Medulla oblongata (tissue), 1 donor: ENCODE measurements at regions not wholly inside any gene's neighbourhood (a gene's known extent, or its start where the extent isn't known, plus 50 kb on each side); places are given as distances from the start of the nearest gene placed in this dataset.

Experiments used
- DNase-seq: peaks from one replicate; pipeline ENCODE4 v3.0.0-alpha.2; 2015; ENCODE audit errors: extremely low spot score

- DNase-seq, result no peak
Observed at GRCh38 chr5:51034222-51034901, 348.9 kb upstream of the ISL1 start.

GRCh38 chr5:51039424-51040329 lies 343.6 kb upstream of the ISL1 start:
- no peak for DNase-seq

- DNase-seq, result no peak
Observed at GRCh38 chr5:51043745-51044144, 339.5 kb upstream of the ISL1 start.

GRCh38 chr5:51047369-51047768 lies 335.9 kb upstream of the ISL1 start:
- no peak for DNase-seq

GRCh38 chr5:51053361-51053760 lies 329.9 kb upstream of the ISL1 start:
- DNase-seq, result no peak

- DNase-seq, result no peak
Observed at GRCh38 chr5:51060953-51061352, 322.3 kb upstream of the ISL1 start.

GRCh38 chr5:51072937-51073336 lies 310.3 kb upstream of the ISL1 start:
- DNase-seq, result no peak

- DNase-seq, result no peak
Observed at GRCh38 chr5:51082741-51083140, 300.5 kb upstream of the ISL1 start.

GRCh38 chr5:51091816-51092215 lies 291.4 kb upstream of the ISL1 start:
- no peak for DNase-seq

GRCh38 chr5:51095486-51095885 lies 287.8 kb upstream of the ISL1 start:
- no peak for DNase-seq

- DNase-seq, result no peak
Observed at GRCh38 chr5:51096859-51097258, 286.4 kb upstream of the ISL1 start.

- DNase-seq, result no peak
Observed at GRCh38 chr5:51099173-51099853, 283.9 kb upstream of the ISL1 start.

- no peak for DNase-seq
Observed at GRCh38 chr5:51104556-51104955, 278.7 kb upstream of the ISL1 start.

GRCh38 chr5:51109786-51110410 lies 273.4 kb upstream of the ISL1 start:
- no peak for DNase-seq

GRCh38 chr5:51131266-51131665 lies 252.0 kb upstream of the ISL1 start:
- no peak for DNase-seq

GRCh38 chr5:51138164-51138563 lies 245.1 kb upstream of the ISL1 start:
- no peak for DNase-seq

GRCh38 chr5:51148437-51148836 lies 234.8 kb upstream of the ISL1 start:
- DNase-seq, result no peak

- no peak for DNase-seq
Observed at GRCh38 chr5:51156222-51156621, 227.0 kb upstream of the ISL1 start.

GRCh38 chr5:51156838-51157237 lies 226.4 kb upstream of the ISL1 start:
- DNase-seq, result no peak

- no peak for DNase-seq
Observed at GRCh38 chr5:51159164-51159563, 224.1 kb upstream of the ISL1 start.

GRCh38 chr5:51159606-51160005 lies 223.6 kb upstream of the ISL1 start:
- no peak for DNase-seq

- DNase-seq, result no peak
Observed at GRCh38 chr5:51162245-51162644, 221.0 kb upstream of the ISL1 start.
